Endodermal cell (in vitro differentiated cells): ENCODE measurements at regions not wholly inside any gene's neighbourhood (a gene's known extent, or its start where the extent isn't known, plus 50 kb on each side); places are given as distances from the start of the nearest gene placed in this dataset.

Experiments used
- DNase-seq: peaks from one replicate; pipeline ENCODE4 v3.0.0-alpha.2; 2017
- H3K27ac ChIP-seq: 2 replicates; pipeline ENCODE4 v1.5.1; 2013; ENCODE audit warnings: mild to moderate bottlenecking, low read depth, low read length, moderate library complexity
- H3K27me3 ChIP-seq: 2 replicates; pipeline ENCODE4 v1.6.1; 2013; ENCODE audit warnings: mild to moderate bottlenecking, low read length, moderate library complexity; ENCODE audit not compliant: insufficient read depth, control insufficient read depth, poor library complexity, severe bottlenecking
- H3K36me3 ChIP-seq: 2 replicates; pipeline ENCODE4 v1.7.0; 2013; ENCODE audit warnings: mild to moderate bottlenecking, low read length, moderate library complexity; ENCODE audit not compliant: control insufficient read depth, insufficient read depth
- H3K4me1 ChIP-seq: one replicate; pipeline ENCODE4 v1.7.0; 2013; ENCODE audit warnings: low read length; ENCODE audit not compliant: control insufficient read depth, insufficient read depth
- H3K4me3 ChIP-seq: 2 replicates; pipeline ENCODE4 v1.5.1; 2013; ENCODE audit warnings: mild to moderate bottlenecking, low read length, moderate library complexity
- H3K9ac ChIP-seq: 2 replicates; pipeline ENCODE4 v1.6.1; 2013; ENCODE audit warnings: mild to moderate bottlenecking, low read length, moderate library complexity; ENCODE audit not compliant: poor library complexity, severe bottlenecking; ENCODE audit errors: extremely low read depth
- H3K9me3 ChIP-seq: 2 replicates; pipeline ENCODE4 v1.6.1; 2013; ENCODE audit warnings: mild to moderate bottlenecking, low read length, moderate library complexity; ENCODE audit not compliant: control insufficient read depth
- H3K27ac Mint-ChIP-seq: 2 replicates; pipeline ENCODE4 v1.8.0; 2020; ENCODE audit warnings: mixed read lengths
- H3K27me3 Mint-ChIP-seq: 2 replicates; pipeline ENCODE4 v1.8.0; 2021; ENCODE audit warnings: mild to moderate bottlenecking, mixed read lengths; ENCODE audit not compliant: insufficient read depth
- H3K36me3 Mint-ChIP-seq: 2 replicates; pipeline ENCODE4 v1.8.0; 2020; ENCODE audit warnings: low read depth, mixed read lengths
- H3K4me1 Mint-ChIP-seq: 2 replicates; pipeline ENCODE4 v1.8.0; 2020; ENCODE audit warnings: mixed read lengths
- H3K4me3 Mint-ChIP-seq: 2 replicates; pipeline ENCODE4 v1.8.0; 2020; ENCODE audit warnings: mild to moderate bottlenecking, moderate library complexity, mixed read lengths
- H3K9me3 Mint-ChIP-seq: 2 replicates; pipeline ENCODE4 v1.8.0; 2020; ENCODE audit warnings: mild to moderate bottlenecking, mixed read lengths
- WGBS, 2 experiments: methylation state at CpG; one replicate each; pipeline versions ENCODE4 v1.1.5 to v1.1.7; 2013; ENCODE audit warnings: missing lambda C conversion rate in 2 of 2, mixed read lengths in 1 of 2; ENCODE audit not compliant: insufficient coverage in 1 of 2, insufficient read length in 1 of 2; 5-methylcytosine and 5-hydroxymethylcytosine counted together
- TF ChIP-seq, protein P1 (sequence below): fragments of 200-600 bp; sonication (generic); conservative IDR thresholded peaks from 2 replicates; pipeline ENCODE4 v1.5.0; 2021; ENCODE audit warnings: antibody characterized with exemption, mild to moderate bottlenecking

GRCh38 chr1:38628241-38628640 is 231.3 kb downstream of the RRAGC start:
- Mint-ChIP-seq H3K9me3 (peaks cover 26% of the 10 kb centered on the region), H3K27ac (no peak overlapping the region), H3K27me3 (peaks cover 89% of the 10 kb centered on the region), H3K4me1 (peaks cover 10% of the 10 kb centered on the region), H3K4me3 (no peak overlapping the region), H3K36me3 (no peaks in the 10 kb centered on the region)
- no peak overlapping the region for H3K4me3 ChIP-seq
- WGBS, 2 experiments, result 91 to 100% methylated on average over 1 of the region's 1 CpG
- TF ChIP-seq, protein P1, sequence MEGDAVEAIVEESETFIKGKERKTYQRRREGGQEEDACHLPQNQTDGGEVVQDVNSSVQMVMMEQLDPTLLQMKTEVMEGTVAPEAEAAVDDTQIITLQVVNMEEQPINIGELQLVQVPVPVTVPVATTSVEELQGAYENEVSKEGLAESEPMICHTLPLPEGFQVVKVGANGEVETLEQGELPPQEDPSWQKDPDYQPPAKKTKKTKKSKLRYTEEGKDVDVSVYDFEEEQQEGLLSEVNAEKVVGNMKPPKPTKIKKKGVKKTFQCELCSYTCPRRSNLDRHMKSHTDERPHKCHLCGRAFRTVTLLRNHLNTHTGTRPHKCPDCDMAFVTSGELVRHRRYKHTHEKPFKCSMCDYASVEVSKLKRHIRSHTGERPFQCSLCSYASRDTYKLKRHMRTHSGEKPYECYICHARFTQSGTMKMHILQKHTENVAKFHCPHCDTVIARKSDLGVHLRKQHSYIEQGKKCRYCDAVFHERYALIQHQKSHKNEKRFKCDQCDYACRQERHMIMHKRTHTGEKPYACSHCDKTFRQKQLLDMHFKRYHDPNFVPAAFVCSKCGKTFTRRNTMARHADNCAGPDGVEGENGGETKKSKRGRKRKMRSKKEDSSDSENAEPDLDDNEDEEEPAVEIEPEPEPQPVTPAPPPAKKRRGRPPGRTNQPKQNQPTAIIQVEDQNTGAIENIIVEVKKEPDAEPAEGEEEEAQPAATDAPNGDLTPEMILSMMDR, result no peak
- no peaks in the 10 kb centered on the region for H3K36me3 ChIP-seq
- no peaks in the 10 kb centered on the region for H3K9me3 ChIP-seq
- no peaks in the 10 kb centered on the region for H3K4me1 ChIP-seq
- no peak overlapping the region for H3K9ac ChIP-seq
- no peak overlapping the region for H3K27ac ChIP-seq
- DNase-seq, result no peak
- peaks cover 42% of the 10 kb centered on the region for H3K27me3 ChIP-seq

DNA sequence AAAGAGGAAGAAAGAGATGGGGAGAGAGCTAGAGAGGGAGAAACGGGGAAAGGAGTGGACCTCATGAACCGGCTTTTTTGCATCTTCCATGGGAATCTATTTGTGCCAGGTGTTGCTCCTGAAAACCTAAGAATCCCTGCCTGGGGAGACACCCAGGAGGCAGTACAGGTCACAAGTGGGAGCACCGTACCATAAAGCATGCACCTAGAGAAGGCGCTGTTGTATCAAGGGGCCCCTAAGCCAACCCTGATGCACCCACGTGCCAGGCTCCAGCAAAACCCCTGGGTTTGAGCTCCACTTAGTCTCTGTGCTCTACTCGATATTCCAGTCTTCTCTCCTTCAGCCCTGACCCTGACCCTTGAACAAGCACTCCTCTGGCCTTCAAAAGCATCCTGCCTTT is 233.6 kb downstream of the RRAGC start:
- Mint-ChIP-seq H3K9me3 (peaks cover 20% of the 10 kb centered on the region), H3K27me3 (peaks cover 84% of the 10 kb centered on the region), H3K4me1 (peaks cover 10% of the 10 kb centered on the region), H3K36me3 (no peaks in the 10 kb centered on the region), H3K27ac (no peak overlapping the region), H3K4me3 (no peak overlapping the region)
- Histone ChIP-seq H3K36me3 (no peaks in the 10 kb centered on the region), H3K4me3 (no peak overlapping the region), H3K9me3 (no peaks in the 10 kb centered on the region), H3K27ac (no peak overlapping the region), H3K9ac (no peak overlapping the region), H3K4me1 (no peaks in the 10 kb centered on the region), H3K27me3 (peaks cover 57% of the 10 kb centered on the region)
- DNase-seq, result no peak
- TF ChIP-seq, protein P1, result no peak
- 84 to 85% methylated on average over 6 of the region's 6 CpGs for WGBS, 2 experiments

DNA sequence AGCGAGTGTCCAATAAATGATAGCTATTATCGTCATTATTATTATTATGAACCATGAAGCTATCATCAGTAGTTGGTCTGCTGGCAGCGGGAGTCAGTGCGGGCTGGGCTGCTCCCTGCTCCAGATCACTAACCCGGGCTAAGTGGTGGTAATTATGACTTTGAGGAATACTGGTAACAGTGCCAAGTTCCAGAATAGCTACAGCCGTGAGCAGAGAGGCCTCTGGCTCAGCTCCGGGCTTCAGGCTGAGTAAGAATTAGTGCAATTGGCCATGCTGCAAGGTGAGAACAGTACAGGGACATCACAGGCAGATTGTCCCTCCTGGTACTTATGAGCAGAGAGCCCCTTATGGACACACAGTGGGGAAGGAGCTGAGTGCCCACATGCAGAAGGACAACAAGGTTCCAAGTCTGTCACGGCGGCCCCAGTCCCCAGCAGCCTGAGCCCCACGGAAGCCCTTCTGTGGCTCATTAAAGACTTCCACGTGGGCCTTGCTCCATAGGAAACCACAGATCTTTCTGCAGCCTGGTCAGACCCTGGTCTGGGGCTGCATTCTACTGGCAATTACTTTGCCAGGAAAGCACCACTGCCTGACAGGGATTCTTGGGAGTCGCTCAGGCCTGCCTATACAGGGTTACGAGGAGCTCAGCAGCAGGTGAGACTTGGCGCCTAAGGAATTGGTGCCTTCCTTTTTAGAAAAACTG is 235.1 kb downstream of the RRAGC start:
- no peak overlapping the region for H3K27ac ChIP-seq
- 84 to 90% methylated on average over 11 to 14 of the region's 14 CpGs for WGBS, 2 experiments
- H3K4me1 ChIP-seq, result no peaks in the 10 kb centered on the region
- no peak for DNase-seq
- TF ChIP-seq, protein P1, result no peak
- peaks cover 6% of the 10 kb centered on the region for H3K9me3 Mint-ChIP-seq
- no peaks in the 10 kb centered on the region for H3K9me3 ChIP-seq
- peaks cover 60% of the 10 kb centered on the region for H3K27me3 ChIP-seq
- H3K4me3 ChIP-seq, result no peak overlapping the region
- H3K27ac Mint-ChIP-seq, result no peak overlapping the region
- H3K36me3 ChIP-seq, result no peaks in the 10 kb centered on the region
- no peak overlapping the region for H3K4me3 Mint-ChIP-seq
- peaks cover 10% of the 10 kb centered on the region for H3K4me1 Mint-ChIP-seq
- H3K9ac ChIP-seq, result no peak overlapping the region
- H3K27me3 Mint-ChIP-seq, result peaks cover 75% of the 10 kb centered on the region
- H3K36me3 Mint-ChIP-seq, result no peaks in the 10 kb centered on the region
